ENCODE measurements at regions not wholly inside any gene's neighbourhood (a gene's known extent, or its start where the extent isn't known, plus 50 kb on each side); places are given as distances from the start of the nearest gene placed in this dataset.

- DNase-seq (ENCODE audit: low read depth in 3 of 3, low spot score in 1 of 3): no peak
Observed at GRCh38 chr10:24008164-24009091, 200.5 kb upstream of the KIAA1217 start.

- no peak for DNase-seq (ENCODE audit: low read depth in 3 of 3, low spot score in 1 of 3)
Observed at GRCh38 chr10:24009115-24009514, 199.8 kb upstream of the KIAA1217 start.

GRCh38 chr10:24009736-24010135 lies 199.2 kb upstream of the KIAA1217 start:
- no peak for DNase-seq (ENCODE audit: low read depth in 3 of 3, low spot score in 1 of 3)

GRCh38 chr10:24010436-24010970 lies 198.4 kb upstream of the KIAA1217 start:
- no peak for DNase-seq (ENCODE audit: low read depth in 3 of 3, low spot score in 1 of 3)

GRCh38 chr10:24012249-24012803 lies 196.6 kb upstream of the KIAA1217 start:
- no peak for DNase-seq (ENCODE audit: low read depth in 3 of 3, low spot score in 1 of 3)

- DNase-seq (ENCODE audit: low read depth in 3 of 3, low spot score in 1 of 3): no peak
Observed at GRCh38 chr10:24027107-24027506, 181.8 kb upstream of the KIAA1217 start.

- no peak for DNase-seq (ENCODE audit: low read depth in 3 of 3, low spot score in 1 of 3)
Observed at GRCh38 chr10:24034571-24034970, 174.4 kb upstream of the KIAA1217 start.

- no peak for DNase-seq (ENCODE audit: low read depth in 3 of 3, low spot score in 1 of 3)
Observed at GRCh38 chr10:24035761-24036160, 173.2 kb upstream of the KIAA1217 start.

GRCh38 chr10:24039315-24039714 lies 169.6 kb upstream of the KIAA1217 start:
- DNase-seq (ENCODE audit: low read depth in 3 of 3, low spot score in 1 of 3): no peak

- no peak for DNase-seq (ENCODE audit: low read depth in 3 of 3, low spot score in 1 of 3)
Observed at GRCh38 chr10:24039897-24040296, 169.0 kb upstream of the KIAA1217 start.

GRCh38 chr10:24041034-24041433 lies 167.9 kb upstream of the KIAA1217 start:
- DNase-seq (ENCODE audit: low read depth in 3 of 3, low spot score in 1 of 3): no peak

GRCh38 chr10:24041834-24042233 lies 167.1 kb upstream of the KIAA1217 start:
- no peak for DNase-seq (ENCODE audit: low read depth in 3 of 3, low spot score in 1 of 3)

- no peak for DNase-seq (ENCODE audit: low read depth in 3 of 3, low spot score in 1 of 3)
Observed at GRCh38 chr10:24042884-24043283, 166.1 kb upstream of the KIAA1217 start.

- no peak for DNase-seq (ENCODE audit: low read depth in 3 of 3, low spot score in 1 of 3)
Observed at GRCh38 chr10:24046060-24046459, 162.9 kb upstream of the KIAA1217 start.

GRCh38 chr10:24047176-24047575 lies 161.8 kb upstream of the KIAA1217 start:
- DNase-seq (ENCODE audit: low read depth in 3 of 3, low spot score in 1 of 3): no peak

- no peak for DNase-seq (ENCODE audit: low read depth in 3 of 3, low spot score in 1 of 3)
Observed at GRCh38 chr10:24054421-24054820, 154.5 kb upstream of the KIAA1217 start.

- no peak for DNase-seq (ENCODE audit: low read depth in 3 of 3, low spot score in 1 of 3)
Observed at GRCh38 chr10:24080207-24080606, 128.7 kb upstream of the KIAA1217 start.

GRCh38 chr10:24086296-24087086 lies 122.4 kb upstream of the KIAA1217 start:
- DNase-seq (ENCODE audit: low read depth in 3 of 3, low spot score in 1 of 3): no peak

- DNase-seq (ENCODE audit: low read depth in 3 of 3, low spot score in 1 of 3): no peak
Observed at GRCh38 chr10:24091256-24091655, 117.7 kb upstream of the KIAA1217 start.

GRCh38 chr10:24096281-24096680 lies 112.7 kb upstream of the KIAA1217 start:
- no peak for DNase-seq (ENCODE audit: low read depth in 3 of 3, low spot score in 1 of 3)

- DNase-seq (ENCODE audit: low read depth in 3 of 3, low spot score in 1 of 3): no peak
Observed at GRCh38 chr10:24097751-24098207, 111.2 kb upstream of the KIAA1217 start.
